Ectodermal cell (in vitro differentiated cells): ENCODE measurements at regions not wholly inside any gene's neighbourhood (a gene's known extent, or its start where the extent isn't known, plus 50 kb on each side); places are given as distances from the start of the nearest gene placed in this dataset.
"Not testable (repeated sequence)": the region's sequence is repeated elsewhere in the genome, so short reads cannot be mapped to it uniquely, and the experiment has no call there.

Experiments
- H3K27ac ChIP-seq: 2 replicates; pipeline ENCODE4 v1.7.0; 2013; ENCODE audit warnings: mild to moderate bottlenecking, low read depth, low read length; ENCODE audit not compliant: insufficient read depth, poor library complexity, severe bottlenecking
- H3K27me3 ChIP-seq: 2 replicates; pipeline ENCODE4 v1.7.0; 2013; ENCODE audit warnings: mild to moderate bottlenecking, low read length; ENCODE audit not compliant: insufficient read depth, control insufficient read depth, poor library complexity, severe bottlenecking
- H3K36me3 ChIP-seq: one replicate; pipeline ENCODE4 v1.7.0; 2013; ENCODE audit warnings: low read length; ENCODE audit not compliant: control insufficient read depth, insufficient read depth
- H3K4me1 ChIP-seq: one replicate; pipeline ENCODE4 v1.7.0; 2013; ENCODE audit warnings: low read length; ENCODE audit not compliant: control insufficient read depth, insufficient read depth
- H3K4me3 ChIP-seq: 2 replicates; pipeline ENCODE4 v1.7.0; 2013; ENCODE audit warnings: low read depth, low read length, control low read depth; ENCODE audit not compliant: insufficient read depth
- H3K9me3 ChIP-seq: 2 replicates; pipeline ENCODE4 v1.7.0; 2013; ENCODE audit warnings: mild to moderate bottlenecking, low read length, moderate library complexity; ENCODE audit not compliant: control insufficient read depth
- WGBS, 2 experiments: methylation state at CpG; one replicate each; pipeline ENCODE4 v1.1.7; 2013; ENCODE audit warnings: missing lambda C conversion rate in 2 of 2; 5-methylcytosine and 5-hydroxymethylcytosine counted together

- H3K27me3 ChIP-seq = no peaks in the 10 kb centered on the region
- H3K9me3 ChIP-seq = no peaks in the 10 kb centered on the region
- no peak overlapping the region for H3K27ac ChIP-seq
- WGBS, 2 experiments = 83 to 84% methylated on average over 2 of the region's 2 CpGs
- no peaks in the 10 kb centered on the region for H3K4me1 ChIP-seq
- no peaks in the 10 kb centered on the region for H3K36me3 ChIP-seq
- H3K4me3 ChIP-seq = no peak overlapping the region
These were observed 112.2 kb upstream of the SYNCRIP start for GRCh38 chr6:85754894-85755293.

- H3K27me3 ChIP-seq = no peaks in the 10 kb centered on the region
- H3K27ac ChIP-seq = no peak overlapping the region
- H3K4me1 ChIP-seq = no peaks in the 10 kb centered on the region
- no peaks in the 10 kb centered on the region for H3K9me3 ChIP-seq
- 89 to 94% methylated on average over 4 to 5 of the region's 5 CpGs for WGBS, 2 experiments
- H3K36me3 ChIP-seq = no peaks in the 10 kb centered on the region
- H3K4me3 ChIP-seq = no peak overlapping the region
These were observed 109.9 kb upstream of the SYNCRIP start for GRCh38 chr6:85752602-85753001.

- Histone ChIP-seq H3K27me3 (no peaks in the 10 kb centered on the region), H3K36me3 (no peaks in the 10 kb centered on the region), H3K4me1 (no peaks in the 10 kb centered on the region), H3K9me3 (no peaks in the 10 kb centered on the region), H3K27ac (no peak overlapping the region), H3K4me3 (no peak overlapping the region)
- 91 to 93% methylated on average over 5 of the region's 5 CpGs for WGBS, 2 experiments
These were observed 108.8 kb upstream of the SYNCRIP start for GRCh38 chr6:85751374-85752055.

GRCh38 chr6:85750146-85750545, 107.5 kb upstream of the SYNCRIP start:
- not testable (repeated sequence) for H3K36me3 ChIP-seq, H3K27ac ChIP-seq, H3K27me3 ChIP-seq, H3K4me1 ChIP-seq, H3K9me3 ChIP-seq, H3K4me3 ChIP-seq
- WGBS, 2 experiments = 97 to 98% methylated on average over 2 of the region's 2 CpGs

GRCh38 chr6:85749236-85749635, 106.5 kb upstream of the SYNCRIP start:
- WGBS, 2 experiments = 90 to 91% methylated on average over 4 of the region's 4 CpGs

GRCh38 chr6:85747666-85748065, 105.0 kb upstream of the SYNCRIP start:
- 88 to 94% methylated on average over 1 of the region's 1 CpG for WGBS, 2 experiments
- Histone ChIP-seq H3K4me3 (no peak overlapping the region), H3K9me3 (no peaks in the 10 kb centered on the region), H3K4me1 (no peaks in the 10 kb centered on the region), H3K27ac (no peak overlapping the region), H3K27me3 (no peaks in the 10 kb centered on the region), H3K36me3 (no peaks in the 10 kb centered on the region)

More at GRCh38 chr6:85749236-85749635, 106.5 kb upstream of the SYNCRIP start:
- H3K36me3 ChIP-seq = no peaks in the 10 kb centered on the region
- H3K4me1 ChIP-seq = no peaks in the 10 kb centered on the region
- no peak overlapping the region for H3K4me3 ChIP-seq
- no peaks in the 10 kb centered on the region for H3K27me3 ChIP-seq
- no peak overlapping the region for H3K27ac ChIP-seq
- no peaks in the 10 kb centered on the region for H3K9me3 ChIP-seq

- no peaks in the 10 kb centered on the region for H3K4me1 ChIP-seq
- H3K9me3 ChIP-seq = no peaks in the 10 kb centered on the region
- H3K4me3 ChIP-seq = no peak overlapping the region
- H3K36me3 ChIP-seq = no peaks in the 10 kb centered on the region
- no peaks in the 10 kb centered on the region for H3K27me3 ChIP-seq
- no peak overlapping the region for H3K27ac ChIP-seq
These were observed 104.4 kb upstream of the SYNCRIP start for GRCh38 chr6:85747093-85747492.

- Histone ChIP-seq H3K27ac (no peak overlapping the region), H3K4me3 (no peak overlapping the region), H3K4me1 (no peaks in the 10 kb centered on the region), H3K9me3 (no peaks in the 10 kb centered on the region), H3K27me3 (no peaks in the 10 kb centered on the region), H3K36me3 (no peaks in the 10 kb centered on the region)
- 89 to 92% methylated on average over 4 of the region's 4 CpGs for whole genome bisulfite sequencing, 2 experiments
These were observed 101.8 kb upstream of the SYNCRIP start for GRCh38 chr6:85744433-85744970.

GRCh38 chr6:85726206-85726605, 83.5 kb upstream of the SYNCRIP start:
- Histone ChIP-seq H3K4me1 (no peaks in the 10 kb centered on the region), H3K9me3 (no peaks in the 10 kb centered on the region), H3K27me3 (no peaks in the 10 kb centered on the region), H3K27ac (no peak overlapping the region), H3K36me3 (no peaks in the 10 kb centered on the region), H3K4me3 (no peak overlapping the region)

- Histone ChIP-seq H3K4me1 (no peaks in the 10 kb centered on the region), H3K36me3 (no peaks in the 10 kb centered on the region), H3K4me3 (no peak overlapping the region), H3K27me3 (no peaks in the 10 kb centered on the region), H3K9me3 (no peaks in the 10 kb centered on the region), H3K27ac (no peak overlapping the region)
These were observed 73.1 kb upstream of the SYNCRIP start for GRCh38 chr6:85715797-85716196.
